Gastroesophageal sphincter (tissue), 4 donors: ENCODE measurements at regions not wholly inside any gene's neighbourhood (a gene's known extent, or its start where the extent isn't known, plus 50 kb on each side); places are given as distances from the start of the nearest gene placed in this dataset.

Source experiments
- ATAC-seq: fragments of 150-250 bp; one replicate; pipeline ENCODE4 v1.9.1; 2016; ENCODE audit warnings: mild to moderate bottlenecking, moderate library complexity
- H3K27ac ChIP-seq, 4 donors: fragments of 200-600 bp; sonication (generic) in 3 of 4; 1 replicate in 3 of 4; 2 replicates in 1 of 4; pipeline ENCODE4 v1.5.1; 2016 to 2019
- H3K27me3 ChIP-seq: fragments of 200-600 bp; sonication (generic); one replicate; pipeline ENCODE4 v1.5.1; 2019
- H3K36me3 ChIP-seq, 2 donors: fragments of 200-600 bp; sonication (generic); one replicate each; pipeline ENCODE4 v1.5.1; 2019; ENCODE audit warnings: control low read depth in 1 of 2
- H3K4me1 ChIP-seq, 3 donors: fragments of 200-600 bp; sonication (generic); 1 replicate in 2 of 3; 2 replicates in 1 of 3; pipeline ENCODE4 v1.5.1; 2016 to 2019; ENCODE audit warnings: control low read depth in 2 of 3
- H3K4me3 ChIP-seq, 2 donors: fragments of 200-600 bp; sonication (generic); one replicate each; pipeline ENCODE4 v1.5.1; 2019; ENCODE audit warnings: mild to moderate bottlenecking in 1 of 2, moderate library complexity in 1 of 2
- H3K9me3 ChIP-seq, 3 donors: fragments of 200-600 bp; sonication (generic); one replicate each; pipeline ENCODE4 v1.5.1; 2017 to 2019; ENCODE audit warnings: control low read depth in 2 of 3
- EP300 ChIP-seq: sonication (generic); formaldehyde crosslinking; IDR thresholded peaks from one replicate; pipeline ENCODE4 v1.6.1; 2017; ENCODE audit warnings: antibody characterized with exemption, mild to moderate bottlenecking
- POLR2A ChIP-seq, 2 donors: fragments of 450-650 bp; IDR thresholded peaks; one replicate each; pipeline ENCODE4 v1.6.1; 2017; ENCODE audit warnings: antibody characterized with exemption in 2 of 2, mild to moderate bottlenecking in 2 of 2, moderate library complexity in 1 of 2
- POLR2AphosphoS5 ChIP-seq: sonication (generic); formaldehyde crosslinking; IDR thresholded peaks from one replicate; pipeline ENCODE4 v1.6.1; 2017; ENCODE audit warnings: antibody characterized with exemption
- WGBS, 2 donors: methylation state at CpG; one replicate each; pipeline ENCODE4 v1.1.5; 2018; ENCODE audit warnings: low coverage in 1 of 2; 5-methylcytosine and 5-hydroxymethylcytosine counted together
- TF ChIP-seq, protein P1 (sequence below), 4 experiments: fragments of 200-600 bp in 2 of 4; fragments of 450-650 bp in 2 of 4; sonication (generic) in 1 of 4; IDR thresholded peaks; one replicate each; pipeline ENCODE4 v1.5.1; 2017 to 2019; ENCODE audit warnings: antibody characterized with exemption in 4 of 4, mild to moderate bottlenecking in 2 of 4, moderate library complexity in 2 of 4

GRCh38 chr6:166245148-166245547 lies 63.0 kb downstream of the PRR18 start:
- WGBS, 2 donors, result 60 to 76% methylated on average over 4 to 5 of the region's 5 CpGs
- TF ChIP-seq POLR2AphosphoS5, result no peak
- no peak for ATAC-seq
- no peak overlapping the region for H3K4me3 ChIP-seq
- no peak overlapping the region for H3K27ac ChIP-seq
- no peaks in the 10 kb centered on the region for H3K9me3 ChIP-seq
- peaks cover 64% of the 10 kb centered on the region for H3K27me3 ChIP-seq
- H3K4me1 ChIP-seq, result no peaks in the 10 kb centered on the region
- H3K36me3 ChIP-seq, result no peaks in the 10 kb centered on the region

DNA sequence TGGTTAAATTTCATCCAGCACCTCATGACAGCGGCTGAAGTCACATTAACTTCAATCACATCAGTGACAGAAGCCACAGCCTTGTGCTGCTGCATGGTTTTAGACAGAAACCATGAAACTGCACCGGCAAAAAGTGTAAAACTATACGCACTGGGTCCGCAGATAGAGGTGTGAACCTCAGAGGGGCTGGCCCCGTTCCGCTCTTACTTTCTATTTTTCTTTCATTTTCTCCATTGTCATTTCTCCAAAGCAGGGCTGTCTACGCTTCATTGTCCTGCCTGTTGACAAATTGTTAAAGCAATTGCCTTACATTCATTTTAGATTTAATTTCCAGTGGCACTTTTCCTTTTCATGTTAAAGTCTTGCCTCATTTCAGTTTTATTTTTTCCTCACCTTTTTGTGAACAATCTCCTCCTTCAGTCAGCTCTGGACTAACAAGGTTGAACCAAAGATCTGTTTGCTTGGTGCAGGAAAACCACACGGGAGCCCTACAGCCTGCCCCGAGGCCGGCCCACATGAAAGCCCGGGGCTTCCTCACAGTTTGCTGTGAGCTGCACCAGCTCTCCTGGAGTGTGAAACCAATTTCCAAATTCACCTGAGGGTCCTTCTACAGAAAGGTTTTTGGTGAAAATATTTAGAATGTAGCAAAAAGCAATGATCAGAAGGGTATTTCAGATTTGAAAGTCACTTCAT lies 63.7 kb downstream of the PRR18 start:
- Histone ChIP-seq H3K9me3 (no peaks in the 10 kb centered on the region), H3K27ac (no peak overlapping the region), H3K36me3 (no peaks in the 10 kb centered on the region), H3K27me3 (peaks cover 69% of the 10 kb centered on the region), H3K4me3 (no peak overlapping the region), H3K4me1 (no peaks in the 10 kb centered on the region)
- no peak for ATAC-seq
- WGBS, 2 donors, result 67 to 82% methylated on average over 7 of the region's 11 CpGs
- TF ChIP-seq POLR2AphosphoS5 (no peak), EP300 (no peak), POLR2A (IDR thresholded peaks at IDR 0.05) (no peak)
- TF ChIP-seq, protein P1, sequence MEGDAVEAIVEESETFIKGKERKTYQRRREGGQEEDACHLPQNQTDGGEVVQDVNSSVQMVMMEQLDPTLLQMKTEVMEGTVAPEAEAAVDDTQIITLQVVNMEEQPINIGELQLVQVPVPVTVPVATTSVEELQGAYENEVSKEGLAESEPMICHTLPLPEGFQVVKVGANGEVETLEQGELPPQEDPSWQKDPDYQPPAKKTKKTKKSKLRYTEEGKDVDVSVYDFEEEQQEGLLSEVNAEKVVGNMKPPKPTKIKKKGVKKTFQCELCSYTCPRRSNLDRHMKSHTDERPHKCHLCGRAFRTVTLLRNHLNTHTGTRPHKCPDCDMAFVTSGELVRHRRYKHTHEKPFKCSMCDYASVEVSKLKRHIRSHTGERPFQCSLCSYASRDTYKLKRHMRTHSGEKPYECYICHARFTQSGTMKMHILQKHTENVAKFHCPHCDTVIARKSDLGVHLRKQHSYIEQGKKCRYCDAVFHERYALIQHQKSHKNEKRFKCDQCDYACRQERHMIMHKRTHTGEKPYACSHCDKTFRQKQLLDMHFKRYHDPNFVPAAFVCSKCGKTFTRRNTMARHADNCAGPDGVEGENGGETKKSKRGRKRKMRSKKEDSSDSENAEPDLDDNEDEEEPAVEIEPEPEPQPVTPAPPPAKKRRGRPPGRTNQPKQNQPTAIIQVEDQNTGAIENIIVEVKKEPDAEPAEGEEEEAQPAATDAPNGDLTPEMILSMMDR (IDR thresholded peaks at IDR 0.05), result no peak

DNA sequence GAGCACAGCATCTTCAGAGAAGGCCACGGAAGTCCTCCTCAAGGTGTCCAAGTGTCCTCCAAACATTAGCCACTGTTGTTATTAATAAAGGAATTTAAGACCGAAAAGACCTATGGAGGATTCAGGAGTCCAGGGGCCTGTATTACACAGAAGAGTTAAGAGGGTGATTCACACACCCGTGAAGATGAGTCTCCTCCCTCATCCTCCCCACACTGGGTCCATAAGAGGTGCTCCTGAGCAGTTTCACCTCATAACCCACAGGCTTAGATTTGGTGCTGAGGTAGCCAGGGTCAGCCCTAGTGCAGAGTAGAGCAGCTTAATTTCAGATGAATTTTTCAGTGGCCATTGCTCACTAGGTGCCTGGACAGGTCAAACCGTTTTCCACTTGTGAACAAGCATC lies 65.3 kb downstream of the PRR18 start:
- no peak for ATAC-seq
- H3K36me3 ChIP-seq, result no peaks in the 10 kb centered on the region
- WGBS, 2 donors, result 48% methylated on average over 4 of the region's 4 CpGs; no CpG with 5 or more reads in 1 of the 2 donors

DNA sequence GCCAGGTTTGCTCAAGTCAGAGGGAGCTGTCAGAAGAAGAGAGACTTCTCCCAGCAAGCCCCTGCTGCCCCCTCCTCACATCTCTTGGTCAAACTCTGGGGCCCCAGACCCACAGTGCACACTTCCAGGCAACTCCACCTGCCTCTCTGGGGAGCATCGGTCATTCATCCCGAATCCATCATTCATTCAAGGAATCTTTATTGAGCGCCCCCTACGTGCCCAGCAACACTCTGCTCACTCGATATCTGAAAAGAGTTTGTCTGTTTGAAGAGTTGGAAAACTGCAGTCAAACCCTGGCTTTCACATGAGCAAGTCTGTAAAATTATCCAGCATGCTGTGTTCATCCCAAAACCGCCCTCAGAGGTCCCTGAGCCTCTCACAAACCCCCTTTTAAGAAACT lies 66.2 kb downstream of the PRR18 start:
- Histone ChIP-seq H3K27ac (no peak overlapping the region), H3K36me3 (no peaks in the 10 kb centered on the region), H3K27me3 (peaks cover 71% of the 10 kb centered on the region), H3K4me3 (no peak overlapping the region), H3K9me3 (no peaks in the 10 kb centered on the region), H3K4me1 (no peaks in the 10 kb centered on the region)
- no peak for ATAC-seq
- TF ChIP-seq, protein P1 (IDR thresholded peaks at IDR 0.05), result no peak
- no peak for TF ChIP-seq POLR2AphosphoS5
- WGBS, 2 donors, result 78 to 89% methylated on average over 3 to 6 of the region's 6 CpGs

More for the DNA sequence above, 65.3 kb downstream of the PRR18 start:
- H3K4me3 ChIP-seq, result no peak overlapping the region
- H3K27ac ChIP-seq, result no peak overlapping the region
- TF ChIP-seq, protein P1 (IDR thresholded peaks at IDR 0.05), result no peak
- no peak for TF ChIP-seq EP300
- no peak for TF ChIP-seq POLR2AphosphoS5
- TF ChIP-seq POLR2A (IDR thresholded peaks at IDR 0.05), result no peak
- H3K4me1 ChIP-seq, result no peaks in the 10 kb centered on the region
- no peaks in the 10 kb centered on the region for H3K9me3 ChIP-seq
- peaks cover 71% of the 10 kb centered on the region for H3K27me3 ChIP-seq

GRCh38 chr6:166240889-166241288 lies 67.3 kb downstream of the PRR18 start:
- Histone ChIP-seq H3K9me3 (no peaks in the 10 kb centered on the region), H3K27me3 (peaks cover 71% of the 10 kb centered on the region), H3K27ac (no peak overlapping the region), H3K4me3 (no peak overlapping the region), H3K4me1 (no peaks in the 10 kb centered on the region), H3K36me3 (no peaks in the 10 kb centered on the region)
- no peak for ATAC-seq
- WGBS, 2 donors, result 53 to 72% methylated on average over 3 to 7 of the region's 11 CpGs
- TF ChIP-seq, protein P1 (IDR thresholded peaks at IDR 0.05), result no peak
- TF ChIP-seq EP300 (no peak), POLR2AphosphoS5 (no peak)
